HEK293 (cell line): ENCODE measurements at regions not wholly inside any gene's neighbourhood (a gene's known extent, or its start where the extent isn't known, plus 50 kb on each side); places are given as distances from the start of the nearest gene placed in this dataset.

ENCODE experiments used
- CTCF ChIA-PET: fragments of 350-600 bp; formaldehyde crosslinking; extraction: SDS; loops from one replicate; lab custom pipeline; 2021; ENCODE audit warnings: antibody characterized with exemption; lab: Yijun Ruan, JAX
- POLR2A ChIA-PET: fragments of 300-600 bp; formaldehyde crosslinking; extraction: SDS; loops from one replicate; lab custom pipeline; 2020; ENCODE audit warnings: antibody characterized with exemption, inconsistent platforms; lab: Yijun Ruan, JAX
- H3K27ac ChIP-seq: fragments of 200-500 bp; sonication (Bioruptor generic); 2 replicates; pipeline ENCODE4 v1.5.1; 2014; ENCODE audit warnings: low read depth, low read length, control low read depth, inconsistent platforms; ENCODE audit errors: extremely low read depth
- H3K36me3 ChIP-seq, 2 experiments: fragments of 200-500 bp in 1 of 2; sonication (Bioruptor generic) in 1 of 2; 1 replicate in 1 of 2; 2 replicates in 1 of 2; pipeline ENCODE4 v1.5.1; 2014 to 2017; ENCODE audit warnings: inconsistent platforms in 2 of 2, low read length in 2 of 2; ENCODE audit not compliant: control insufficient read depth in 2 of 2, insufficient read depth in 1 of 2
- H3K4me1 ChIP-seq: fragments of 200-500 bp; sonication (Bioruptor generic); 2 replicates; pipeline ENCODE4 v1.5.1; 2014; ENCODE audit warnings: mild to moderate bottlenecking, low read length, inconsistent platforms; ENCODE audit not compliant: control insufficient read depth, insufficient read depth
- H3K4me3 ChIP-seq: 2 replicates; pipeline ENCODE4 v1.5.1; 2011; ENCODE audit warnings: low read depth, mild to moderate bottlenecking, control low read depth, low read length, moderate library complexity
- H3K9me3 ChIP-seq: fragments of 200-500 bp; sonication (Bioruptor generic); 2 replicates; pipeline ENCODE4 v1.5.1; 2014; ENCODE audit warnings: low read depth, low read length, inconsistent platforms; ENCODE audit not compliant: control insufficient read depth, insufficient read depth
- BCL11A ChIP-seq: fragments of 450-650 bp; formaldehyde crosslinking; IDR thresholded peaks from 2 replicates; pipeline ENCODE4 v1.5.1; 2016; ENCODE audit warnings: low read depth, missing biosample characterization, missing genetic modification characterization
- GLIS2 ChIP-seq: fragments of 450-650 bp; formaldehyde crosslinking; IDR thresholded peaks from 2 replicates; pipeline ENCODE4 v1.5.1; 2016; ENCODE audit warnings: missing biosample characterization, missing genetic modification characterization
- KLF7 ChIP-seq: fragments of 450-650 bp; formaldehyde crosslinking; IDR thresholded peaks from 2 replicates; pipeline ENCODE4 v1.5.1; 2016; ENCODE audit warnings: missing biosample characterization, missing genetic modification characterization, borderline replicate concordance
- ZBTB21 ChIP-seq: fragments of 450-650 bp; formaldehyde crosslinking; IDR thresholded peaks from 2 replicates; pipeline ENCODE4 v1.5.1; 2017; ENCODE audit warnings: missing biosample characterization, missing genetic modification characterization
- ZEB2 ChIP-seq: fragments of 450-650 bp; formaldehyde crosslinking; IDR thresholded peaks from 2 replicates; pipeline ENCODE4 v1.5.1; 2016; ENCODE audit warnings: missing biosample characterization, missing genetic modification characterization
- ZNF133 ChIP-seq: fragments of 450-650 bp; formaldehyde crosslinking; IDR thresholded peaks from 2 replicates; pipeline ENCODE4 v1.5.1; 2016; ENCODE audit warnings: missing biosample characterization, missing genetic modification characterization
- ZNF140 ChIP-seq: fragments of 450-650 bp; formaldehyde crosslinking; IDR thresholded peaks from 2 replicates; pipeline ENCODE4 v1.5.1; 2016; ENCODE audit warnings: missing biosample characterization, missing genetic modification characterization
- ZNF169 ChIP-seq: fragments of 450-650 bp; formaldehyde crosslinking; IDR thresholded peaks from 2 replicates; pipeline ENCODE4 v1.5.1; 2016; ENCODE audit warnings: missing biosample characterization, missing genetic modification characterization
- ZNF221 ChIP-seq: fragments of 450-650 bp; formaldehyde crosslinking; IDR thresholded peaks from 2 replicates; pipeline ENCODE4 v1.5.1; 2017; ENCODE audit warnings: missing biosample characterization, missing genetic modification characterization, borderline replicate concordance
- ZNF23 ChIP-seq: fragments of 450-650 bp; formaldehyde crosslinking; IDR thresholded peaks from 2 replicates; pipeline ENCODE4 v1.5.1; 2016; ENCODE audit warnings: missing biosample characterization, missing genetic modification characterization, borderline replicate concordance
- ZNF248 ChIP-seq: fragments of 450-650 bp; formaldehyde crosslinking; IDR thresholded peaks from 2 replicates; pipeline ENCODE4 v1.5.1; 2017; ENCODE audit warnings: missing biosample characterization, missing genetic modification characterization
- ZNF274 ChIP-seq, 2 experiments: fragments of 200-500 bp in 1 of 2; fragments of 450-650 bp in 1 of 2; sonication (Bioruptor generic) in 1 of 2; formaldehyde crosslinking in 1 of 2; IDR thresholded peaks; 2 replicates each; pipeline versions ENCODE4 v1.5.1 to v1.6.1; 2014 to 2016; ENCODE audit warnings: borderline replicate concordance in 1 of 2, inconsistent platforms in 1 of 2, low read length in 1 of 2, missing biosample characterization in 1 of 2, missing genetic modification characterization in 1 of 2
- ZNF311 ChIP-seq: fragments of 450-650 bp; formaldehyde crosslinking; IDR thresholded peaks from 2 replicates; pipeline ENCODE4 v1.5.1; 2017; ENCODE audit warnings: missing biosample characterization, missing genetic modification characterization, borderline replicate concordance
- ZNF341 ChIP-seq: fragments of 450-650 bp; formaldehyde crosslinking; IDR thresholded peaks from 2 replicates; pipeline ENCODE4; 2016; ENCODE audit warnings: low read depth, missing biosample characterization, missing genetic modification characterization
- ZNF548 ChIP-seq: fragments of 450-650 bp; formaldehyde crosslinking; IDR thresholded peaks from 2 replicates; pipeline ENCODE4 v1.5.1; 2016; ENCODE audit warnings: missing biosample characterization, missing genetic modification characterization
- ZNF610 ChIP-seq: fragments of 450-650 bp; formaldehyde crosslinking; IDR thresholded peaks from 2 replicates; pipeline ENCODE4 v1.5.1; 2016; ENCODE audit warnings: missing biosample characterization, missing genetic modification characterization, borderline replicate concordance
- ZNF707 ChIP-seq: fragments of 450-650 bp; formaldehyde crosslinking; IDR thresholded peaks from 2 replicates; pipeline ENCODE4 v1.5.1; 2016; ENCODE audit warnings: missing biosample characterization, missing genetic modification characterization
- ZNF747 ChIP-seq: fragments of 450-650 bp; formaldehyde crosslinking; IDR thresholded peaks from 2 replicates; pipeline ENCODE4 v1.5.1; 2016; ENCODE audit warnings: missing biosample characterization, missing genetic modification characterization
- ZSCAN16 ChIP-seq: fragments of 450-650 bp; formaldehyde crosslinking; IDR thresholded peaks from 2 replicates; pipeline ENCODE4 v1.5.1; 2016; ENCODE audit warnings: missing biosample characterization, missing genetic modification characterization
- TF ChIP-seq, protein P1 (sequence below): fragments of 450-650 bp; formaldehyde crosslinking; optimal IDR thresholded peaks from 2 replicates; pipeline ENCODE3; 2016; ENCODE audit warnings: missing biosample characterization, mild to moderate bottlenecking, missing genetic modification characterization
- TF ChIP-seq, protein P2 (sequence below): fragments of 450-650 bp; formaldehyde crosslinking; IDR thresholded peaks from 2 replicates; pipeline ENCODE4 v1.5.1; 2016; ENCODE audit warnings: missing biosample characterization, missing genetic modification characterization
- TF ChIP-seq, protein P3 (sequence below): fragments of 450-650 bp; formaldehyde crosslinking; IDR thresholded peaks from 2 replicates; pipeline ENCODE4 v1.5.1; 2016; ENCODE audit warnings: missing biosample characterization, missing genetic modification characterization
- TF ChIP-seq, protein P4 (sequence below): fragments of 450-650 bp; formaldehyde crosslinking; IDR thresholded peaks from 2 replicates; pipeline ENCODE4 v1.5.1; 2016; ENCODE audit warnings: missing biosample characterization, missing genetic modification characterization
- TF ChIP-seq, protein P5 (sequence below): fragments of 450-650 bp; formaldehyde crosslinking; IDR thresholded peaks from 2 replicates; pipeline ENCODE4; 2016; ENCODE audit warnings: missing biosample characterization, missing genetic modification characterization

DNA sequence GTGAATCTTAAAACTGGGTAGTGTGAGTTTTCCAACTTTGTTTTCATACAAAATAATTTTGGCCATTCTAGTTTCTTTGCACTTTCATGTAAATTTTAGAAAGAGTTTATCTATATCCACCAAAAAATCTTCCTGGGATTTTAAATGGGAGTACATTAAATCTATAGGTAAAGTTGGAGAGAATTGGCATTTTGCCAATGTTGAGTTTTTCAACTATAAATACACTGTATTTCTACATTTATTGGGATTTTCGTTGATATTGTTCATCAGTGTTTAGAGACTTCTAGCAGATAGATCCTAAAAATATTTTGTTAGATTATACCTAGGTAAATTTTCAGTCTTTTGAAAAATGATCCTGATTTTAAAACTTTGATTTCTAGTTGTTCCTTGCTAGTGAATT lies 83.1 kb upstream of the CCDC54 start:
- ChIA-PET CTCF (no interaction called here), POLR2A (no interaction called here)
- Histone ChIP-seq H3K4me3 (no peak overlapping the region), H3K27ac (no peak overlapping the region), H3K9me3 (no peaks in the 10 kb centered on the region)
- TF ChIP-seq ZNF169 (tag by site-specific recombination), result no peak
- no peak for TF ChIP-seq ZNF140 (tag by site-specific recombination)
- TF ChIP-seq ZNF23, result no peak
- no peak for TF ChIP-seq ZNF747 (tag by site-specific recombination)
- TF ChIP-seq, protein P1, sequence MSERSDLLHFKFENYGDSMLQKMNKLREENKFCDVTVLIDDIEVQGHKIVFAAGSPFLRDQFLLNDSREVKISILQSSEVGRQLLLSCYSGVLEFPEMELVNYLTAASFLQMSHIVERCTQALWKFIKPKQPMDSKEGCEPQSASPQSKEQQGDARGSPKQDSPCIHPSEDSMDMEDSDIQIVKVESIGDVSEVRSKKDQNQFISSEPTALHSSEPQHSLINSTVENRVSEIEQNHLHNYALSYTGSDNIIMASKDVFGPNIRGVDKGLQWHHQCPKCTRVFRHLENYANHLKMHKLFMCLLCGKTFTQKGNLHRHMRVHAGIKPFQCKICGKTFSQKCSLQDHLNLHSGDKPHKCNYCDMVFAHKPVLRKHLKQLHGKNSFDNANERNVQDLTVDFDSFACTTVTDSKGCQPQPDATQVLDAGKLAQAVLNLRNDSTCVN (tag by site-specific recombination), result no peak
- no peak for TF ChIP-seq ZNF274 (IDR thresholded peaks at IDR 0.05; ENCODE audit: low read length)
- no peak for TF ChIP-seq ZNF274 (tag by site-specific recombination; IDR thresholded peaks at IDR 0.05; ENCODE audit: borderline replicate concordance)
- TF ChIP-seq ZNF248 (tag by site-specific recombination), result no peak
- TF ChIP-seq ZNF610 (tag by site-specific recombination), result no peak
- TF ChIP-seq ZNF221 (tag by site-specific recombination), result no peak
- TF ChIP-seq, all 188 proteins: peak for 0
- Histone ChIP-seq H3K4me1 (no peaks in the 10 kb centered on the region), H3K36me3 (no peaks in the 10 kb centered on the region)

DNA sequence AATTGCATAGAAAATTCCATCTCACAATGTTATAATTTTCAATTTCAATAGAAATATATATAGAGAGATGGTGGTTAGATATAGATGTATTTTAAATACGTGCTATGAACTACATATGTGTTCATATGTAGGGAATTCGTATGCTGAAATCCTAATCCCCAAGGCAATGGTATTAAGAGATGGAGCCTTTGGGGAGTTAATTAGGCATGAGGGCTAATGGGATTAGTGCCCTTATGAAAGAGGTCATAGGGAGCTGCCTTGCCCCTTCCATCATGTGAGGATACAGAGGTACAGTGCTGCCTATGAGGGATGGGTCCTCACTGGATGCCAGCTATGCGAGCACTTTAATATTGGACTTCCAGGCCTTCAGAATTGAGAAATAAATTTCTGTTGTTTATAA lies 79.6 kb upstream of the CCDC54 start:
- H3K36me3 ChIP-seq, result no peaks in the 10 kb centered on the region
- CTCF ChIA-PET, result no interaction called here

More for the DNA sequence above, 79.6 kb upstream of the CCDC54 start:
- Histone ChIP-seq H3K27ac (no peak overlapping the region), H3K4me3 (no peak overlapping the region), H3K4me1 (no peaks in the 10 kb centered on the region), H3K9me3 (no peaks in the 10 kb centered on the region)
- POLR2A ChIA-PET, result no interaction called here
- TF ChIP-seq ZNF707 (tag by site-specific recombination) (no peak), BCL11A (tag by site-specific recombination) (no peak), KLF7 (tag by site-specific recombination) (no peak), ZNF548 (no peak), ZNF311 (tag by site-specific recombination) (no peak), ZBTB21 (tag by site-specific recombination) (no peak), ZNF140 (tag by site-specific recombination) (no peak), ZNF133 (tag by site-specific recombination) (no peak), ZNF341 (tag by site-specific recombination) (no peak), GLIS2 (tag by site-specific recombination) (no peak), ZEB2 (tag by site-specific recombination) (no peak), ZSCAN16 (tag by site-specific recombination) (no peak)
- TF ChIP-seq, protein P2, sequence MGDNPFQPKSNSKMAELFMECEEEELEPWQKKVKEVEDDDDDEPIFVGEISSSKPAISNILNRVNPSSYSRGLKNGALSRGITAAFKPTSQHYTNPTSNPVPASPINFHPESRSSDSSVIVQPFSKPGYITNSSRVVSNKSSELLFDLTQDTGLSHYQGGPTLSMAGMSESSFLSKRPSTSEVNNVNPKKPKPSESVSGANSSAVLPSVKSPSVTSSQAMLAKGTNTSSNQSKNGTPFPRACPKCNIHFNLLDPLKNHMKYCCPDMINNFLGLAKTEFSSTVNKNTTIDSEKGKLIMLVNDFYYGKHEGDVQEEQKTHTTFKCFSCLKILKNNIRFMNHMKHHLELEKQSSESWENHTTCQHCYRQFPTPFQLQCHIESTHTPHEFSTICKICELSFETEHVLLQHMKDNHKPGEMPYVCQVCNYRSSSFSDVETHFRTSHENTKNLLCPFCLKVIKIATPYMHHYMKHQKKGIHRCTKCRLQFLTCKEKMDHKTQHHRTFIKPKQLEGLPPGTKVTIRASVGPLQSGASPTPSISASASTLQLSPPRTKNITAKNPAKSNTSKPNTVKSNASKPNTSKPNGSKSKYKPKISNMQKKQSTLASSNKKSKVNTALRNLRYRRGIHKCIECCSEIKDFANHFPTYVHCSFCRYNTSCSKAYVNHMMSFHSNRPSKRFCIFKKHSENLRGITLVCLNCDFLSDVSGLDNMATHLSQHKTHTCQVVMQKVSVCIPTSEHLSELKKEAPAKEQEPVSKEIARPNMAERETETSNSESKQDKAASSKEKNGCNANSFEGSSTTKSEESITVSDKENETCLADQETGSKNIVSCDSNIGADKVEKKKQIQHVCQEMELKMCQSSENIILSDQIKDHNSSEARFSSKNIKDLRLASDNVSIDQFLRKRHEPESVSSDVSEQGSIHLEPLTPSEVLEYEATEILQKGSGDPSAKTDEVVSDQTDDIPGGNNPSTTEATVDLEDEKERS (tag by site-specific recombination), result no peak
- TF ChIP-seq, protein P3, sequence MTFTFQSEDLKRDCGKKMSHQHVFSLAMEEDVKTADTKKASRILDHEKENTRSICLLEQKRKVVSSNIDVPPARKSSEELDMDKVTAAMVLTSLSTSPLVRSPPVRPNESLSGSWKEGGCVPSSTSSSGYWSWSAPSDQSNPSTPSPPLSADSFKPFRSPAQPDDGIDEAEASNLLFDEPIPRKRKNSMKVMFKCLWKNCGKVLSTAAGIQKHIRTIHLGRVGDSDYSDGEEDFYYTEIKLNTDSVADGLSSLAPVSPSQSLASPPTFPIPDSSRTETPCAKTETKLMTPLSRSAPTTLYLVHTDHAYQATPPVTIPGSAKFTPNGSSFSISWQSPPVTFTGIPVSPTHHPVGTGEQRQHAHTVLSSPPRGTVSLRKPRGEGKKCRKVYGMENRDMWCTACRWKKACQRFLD (tag by site-specific recombination), result no peak
- TF ChIP-seq, protein P4, sequence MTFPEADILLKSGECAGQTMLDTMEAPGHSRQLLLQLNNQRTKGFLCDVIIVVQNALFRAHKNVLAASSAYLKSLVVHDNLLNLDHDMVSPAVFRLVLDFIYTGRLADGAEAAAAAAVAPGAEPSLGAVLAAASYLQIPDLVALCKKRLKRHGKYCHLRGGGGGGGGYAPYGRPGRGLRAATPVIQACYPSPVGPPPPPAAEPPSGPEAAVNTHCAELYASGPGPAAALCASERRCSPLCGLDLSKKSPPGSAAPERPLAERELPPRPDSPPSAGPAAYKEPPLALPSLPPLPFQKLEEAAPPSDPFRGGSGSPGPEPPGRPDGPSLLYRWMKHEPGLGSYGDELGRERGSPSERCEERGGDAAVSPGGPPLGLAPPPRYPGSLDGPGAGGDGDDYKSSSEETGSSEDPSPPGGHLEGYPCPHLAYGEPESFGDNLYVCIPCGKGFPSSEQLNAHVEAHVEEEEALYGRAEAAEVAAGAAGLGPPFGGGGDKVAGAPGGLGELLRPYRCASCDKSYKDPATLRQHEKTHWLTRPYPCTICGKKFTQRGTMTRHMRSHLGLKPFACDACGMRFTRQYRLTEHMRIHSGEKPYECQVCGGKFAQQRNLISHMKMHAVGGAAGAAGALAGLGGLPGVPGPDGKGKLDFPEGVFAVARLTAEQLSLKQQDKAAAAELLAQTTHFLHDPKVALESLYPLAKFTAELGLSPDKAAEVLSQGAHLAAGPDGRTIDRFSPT (tag by site-specific recombination), result no peak
- TF ChIP-seq, protein P5, sequence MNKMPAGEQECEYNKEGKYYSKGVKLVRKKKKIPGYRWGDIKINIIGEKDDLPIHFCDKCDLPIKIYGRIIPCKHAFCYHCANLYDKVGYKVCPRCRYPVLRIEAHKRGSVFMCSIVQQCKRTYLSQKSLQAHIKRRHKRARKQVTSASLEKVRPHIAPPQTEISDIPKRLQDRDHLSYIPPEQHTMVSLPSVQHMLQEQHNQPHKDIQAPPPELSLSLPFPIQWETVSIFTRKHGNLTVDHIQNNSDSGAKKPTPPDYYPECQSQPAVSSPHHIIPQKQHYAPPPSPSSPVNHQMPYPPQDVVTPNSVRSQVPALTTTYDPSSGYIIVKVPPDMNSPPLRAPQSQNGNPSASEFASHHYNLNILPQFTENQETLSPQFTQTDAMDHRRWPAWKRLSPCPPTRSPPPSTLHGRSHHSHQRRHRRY (tag by site-specific recombination), result no peak
